WTC11 (cell line): ENCODE measurements at regions not wholly inside any gene's neighbourhood (a gene's known extent, or its start where the extent isn't known, plus 50 kb on each side); places are given as distances from the start of the nearest gene placed in this dataset.

Experiments used
- ATAC-seq: fragments of 200-7000 bp; cut with Tn5 transposase; 2 replicates; pipeline ENCODE4 v1.10.0; 2021; ENCODE audit warnings: mild to moderate bottlenecking, moderate library complexity
- CTCF ChIA-PET: fragments of 300-600 bp; sonication (Branson Sonifier 250); formaldehyde crosslinking; loops from one replicate; lab custom pipeline; 2021; ENCODE audit warnings: antibody characterized with exemption; lab: Charles Lee
- POLR2A ChIA-PET: fragments of 350-600 bp; sonication (Branson Sonifier 250); formaldehyde crosslinking; loops from one replicate; lab custom pipeline; 2021; ENCODE audit warnings: antibody characterized with exemption; lab: Charles Lee
- DNase-seq: peaks from one replicate; pipeline ENCODE4 v3.0.0; 2021; ENCODE audit warnings: low spot score
- H3K27ac Mint-ChIP-seq: 2 replicates; pipeline ENCODE4 v1.8.0; 2021; ENCODE audit warnings: mixed read lengths
- H3K27me3 Mint-ChIP-seq: 2 replicates; pipeline ENCODE4 v1.8.0; 2021; ENCODE audit warnings: low read depth, mild to moderate bottlenecking, moderate library complexity, mixed read lengths
- H3K36me3 Mint-ChIP-seq: 2 replicates; pipeline ENCODE4 v1.8.0; 2021; ENCODE audit warnings: mixed read lengths
- H3K4me1 Mint-ChIP-seq: 2 replicates; pipeline ENCODE4 v1.8.0; 2022; ENCODE audit warnings: mixed read lengths
- H3K4me3 Mint-ChIP-seq: 2 replicates; pipeline ENCODE4 v1.8.0; 2021; ENCODE audit warnings: mild to moderate bottlenecking, moderate library complexity, mixed read lengths
- H3K9me3 Mint-ChIP-seq: 2 replicates; pipeline ENCODE4 v1.8.0; 2021; ENCODE audit warnings: mixed read lengths
- ETV6 ChIP-seq: sonication (generic); formaldehyde crosslinking; IDR thresholded peaks from 2 replicates; pipeline ENCODE4 v1.8.1; 2022; ENCODE audit warnings: mild to moderate bottlenecking, missing genetic modification reagents
- FOXJ3 ChIP-seq: sonication (generic); formaldehyde crosslinking; IDR thresholded peaks from 2 replicates; pipeline ENCODE4 v1.9.0; 2021; ENCODE audit warnings: missing genetic modification reagents, mild to moderate bottlenecking, borderline replicate concordance
- FOXK1 ChIP-seq: sonication (generic); formaldehyde crosslinking; IDR thresholded peaks from 2 replicates; pipeline ENCODE4 v1.8.0; 2022; ENCODE audit warnings: mild to moderate bottlenecking, moderate library complexity, missing genetic modification reagents
- MYBL2 ChIP-seq: sonication (generic); formaldehyde crosslinking; IDR thresholded peaks from 2 replicates; pipeline ENCODE4 v1.8.1; 2023; ENCODE audit warnings: mild to moderate bottlenecking, moderate library complexity, missing genetic modification reagents
- NFE2L1 ChIP-seq: sonication (generic); formaldehyde crosslinking; IDR thresholded peaks from 2 replicates; pipeline ENCODE4 v1.8.1; 2023; ENCODE audit warnings: missing genetic modification reagents
- NFYB ChIP-seq: sonication (generic); formaldehyde crosslinking; conservative IDR thresholded peaks from 2 replicates; pipeline ENCODE4 v1.8.0; 2022; ENCODE audit warnings: low read depth, missing genetic modification reagents
- NR1H2 ChIP-seq: sonication (generic); formaldehyde crosslinking; IDR thresholded peaks from 2 replicates; pipeline ENCODE4 v1.9.0; 2021; ENCODE audit warnings: mild to moderate bottlenecking, moderate library complexity, missing genetic modification reagents
- RELA ChIP-seq: sonication (generic); formaldehyde crosslinking; IDR thresholded peaks from 2 replicates; pipeline ENCODE4 v1.8.1; 2022; ENCODE audit warnings: missing genetic modification reagents, mild to moderate bottlenecking, borderline replicate concordance
- RORB ChIP-seq: fragments of 250-450 bp; sonication (Bioruptor Pico); IDR thresholded peaks from 2 replicates; pipeline ENCODE4 v1.9.0; 2021; ENCODE audit warnings: mild to moderate bottlenecking
- TEAD1 ChIP-seq: sonication (generic); formaldehyde crosslinking; IDR thresholded peaks from 2 replicates; pipeline ENCODE4 v1.8.0; 2022; ENCODE audit warnings: mild to moderate bottlenecking, missing genetic modification reagents
- ZNF232 ChIP-seq: sonication (generic); formaldehyde crosslinking; IDR thresholded peaks from 2 replicates; pipeline ENCODE4 v1.8.0; 2022; ENCODE audit warnings: mild to moderate bottlenecking, missing genetic modification reagents
- ZNF423 ChIP-seq: fragments of 250-450 bp; sonication (Bioruptor Pico); IDR thresholded peaks from 2 replicates; pipeline ENCODE4 v2.1.2; 2022; ENCODE audit warnings: mild to moderate bottlenecking, moderate library complexity
- TF ChIP-seq, protein P1 (sequence below): sonication (generic); formaldehyde crosslinking; IDR thresholded peaks from 2 replicates; pipeline ENCODE4 v1.8.1; 2023; ENCODE audit warnings: mild to moderate bottlenecking, missing genetic modification reagents, borderline replicate concordance
- TF ChIP-seq, protein P2 (sequence below): sonication (generic); formaldehyde crosslinking; IDR thresholded peaks from 2 replicates; pipeline ENCODE4 v1.8.1; 2022; ENCODE audit warnings: low read depth, missing genetic modification reagents, borderline replicate concordance
- TF ChIP-seq, protein P3 (sequence below): fragments of 250-450 bp; sonication (Bioruptor Pico); IDR thresholded peaks from 2 replicates; pipeline ENCODE4 v1.9.0; 2021; ENCODE audit warnings: moderate library complexity, mild to moderate bottlenecking, inconsistent platforms, borderline replicate concordance
- TF ChIP-seq, protein P4 (sequence below): fragments of 250-450 bp; sonication (Bioruptor Pico); IDR thresholded peaks from 2 replicates; pipeline ENCODE4 v1.9.0; 2021; ENCODE audit warnings: mild to moderate bottlenecking
- TF ChIP-seq, protein P5 (sequence below): sonication (generic); formaldehyde crosslinking; IDR thresholded peaks from 2 replicates; pipeline ENCODE4 v1.8.0; 2023; ENCODE audit warnings: missing genetic modification reagents
- TF ChIP-seq, protein P6 (sequence below): sonication (generic); formaldehyde crosslinking; conservative IDR thresholded peaks from 2 replicates; pipeline ENCODE4 v1.8.1; 2022; ENCODE audit warnings: mild to moderate bottlenecking, missing genetic modification reagents
- TF ChIP-seq, protein P7 (sequence below): fragments of 250-450 bp; sonication (Bioruptor Pico); IDR thresholded peaks from 2 replicates; pipeline ENCODE4 v1.9.0; 2021; ENCODE audit warnings: mild to moderate bottlenecking
- TF ChIP-seq, protein P8 (sequence below): sonication (generic); formaldehyde crosslinking; IDR thresholded peaks from 2 replicates; pipeline ENCODE4 v1.8.0; 2023; ENCODE audit warnings: missing genetic modification reagents, mild to moderate bottlenecking, borderline replicate concordance

DNA sequence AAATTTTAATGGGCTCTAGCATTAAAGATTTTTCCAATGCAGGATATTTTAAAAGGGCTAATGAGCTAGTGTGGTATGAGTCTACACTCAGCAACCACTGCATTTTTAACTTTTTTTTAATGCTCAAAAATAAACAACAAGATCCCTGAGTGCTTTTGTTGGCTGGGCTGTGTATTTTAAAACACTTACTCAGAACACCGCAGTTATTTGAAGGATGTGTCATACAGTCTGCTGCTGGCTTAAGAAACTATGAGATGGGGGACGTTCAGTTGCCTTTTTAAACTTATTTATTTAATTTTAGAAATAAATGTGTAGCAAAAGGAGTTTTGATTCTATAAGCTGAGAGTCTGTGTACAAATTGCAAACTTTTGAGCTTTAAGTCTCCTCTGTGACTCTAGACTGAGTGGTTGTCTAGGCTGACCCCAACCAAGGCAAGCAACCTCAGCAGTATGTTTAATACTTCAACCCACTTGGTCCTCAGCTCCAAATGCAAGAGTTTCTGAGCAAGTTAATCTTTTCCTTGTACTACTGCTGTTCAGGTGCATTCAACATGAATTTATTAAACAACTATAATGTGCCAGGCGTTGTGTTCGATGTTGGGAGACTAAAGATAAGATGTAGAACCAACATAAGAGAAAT, 278.6 kb upstream of the DIPK2B start (continued):
- TF ChIP-seq, protein P1, sequence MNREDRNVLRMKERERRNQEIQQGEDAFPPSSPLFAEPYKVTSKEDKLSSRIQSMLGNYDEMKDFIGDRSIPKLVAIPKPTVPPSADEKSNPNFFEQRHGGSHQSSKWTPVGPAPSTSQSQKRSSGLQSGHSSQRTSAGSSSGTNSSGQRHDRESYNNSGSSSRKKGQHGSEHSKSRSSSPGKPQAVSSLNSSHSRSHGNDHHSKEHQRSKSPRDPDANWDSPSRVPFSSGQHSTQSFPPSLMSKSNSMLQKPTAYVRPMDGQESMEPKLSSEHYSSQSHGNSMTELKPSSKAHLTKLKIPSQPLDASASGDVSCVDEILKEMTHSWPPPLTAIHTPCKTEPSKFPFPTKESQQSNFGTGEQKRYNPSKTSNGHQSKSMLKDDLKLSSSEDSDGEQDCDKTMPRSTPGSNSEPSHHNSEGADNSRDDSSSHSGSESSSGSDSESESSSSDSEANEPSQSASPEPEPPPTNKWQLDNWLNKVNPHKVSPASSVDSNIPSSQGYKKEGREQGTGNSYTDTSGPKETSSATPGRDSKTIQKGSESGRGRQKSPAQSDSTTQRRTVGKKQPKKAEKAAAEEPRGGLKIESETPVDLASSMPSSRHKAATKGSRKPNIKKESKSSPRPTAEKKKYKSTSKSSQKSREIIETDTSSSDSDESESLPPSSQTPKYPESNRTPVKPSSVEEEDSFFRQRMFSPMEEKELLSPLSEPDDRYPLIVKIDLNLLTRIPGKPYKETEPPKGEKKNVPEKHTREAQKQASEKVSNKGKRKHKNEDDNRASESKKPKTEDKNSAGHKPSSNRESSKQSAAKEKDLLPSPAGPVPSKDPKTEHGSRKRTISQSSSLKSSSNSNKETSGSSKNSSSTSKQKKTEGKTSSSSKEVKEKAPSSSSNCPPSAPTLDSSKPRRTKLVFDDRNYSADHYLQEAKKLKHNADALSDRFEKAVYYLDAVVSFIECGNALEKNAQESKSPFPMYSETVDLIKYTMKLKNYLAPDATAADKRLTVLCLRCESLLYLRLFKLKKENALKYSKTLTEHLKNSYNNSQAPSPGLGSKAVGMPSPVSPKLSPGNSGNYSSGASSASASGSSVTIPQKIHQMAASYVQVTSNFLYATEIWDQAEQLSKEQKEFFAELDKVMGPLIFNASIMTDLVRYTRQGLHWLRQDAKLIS (CRISPR knock-in tag), result no peak
- TF ChIP-seq, protein P2, sequence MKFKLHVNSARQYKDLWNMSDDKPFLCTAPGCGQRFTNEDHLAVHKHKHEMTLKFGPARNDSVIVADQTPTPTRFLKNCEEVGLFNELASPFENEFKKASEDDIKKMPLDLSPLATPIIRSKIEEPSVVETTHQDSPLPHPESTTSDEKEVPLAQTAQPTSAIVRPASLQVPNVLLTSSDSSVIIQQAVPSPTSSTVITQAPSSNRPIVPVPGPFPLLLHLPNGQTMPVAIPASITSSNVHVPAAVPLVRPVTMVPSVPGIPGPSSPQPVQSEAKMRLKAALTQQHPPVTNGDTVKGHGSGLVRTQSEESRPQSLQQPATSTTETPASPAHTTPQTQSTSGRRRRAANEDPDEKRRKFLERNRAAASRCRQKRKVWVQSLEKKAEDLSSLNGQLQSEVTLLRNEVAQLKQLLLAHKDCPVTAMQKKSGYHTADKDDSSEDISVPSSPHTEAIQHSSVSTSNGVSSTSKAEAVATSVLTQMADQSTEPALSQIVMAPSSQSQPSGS (CRISPR knock-in tag), result no peak
- TF ChIP-seq RORB (CRISPR knock-in tag), result no peak
- TF ChIP-seq, protein P3, sequence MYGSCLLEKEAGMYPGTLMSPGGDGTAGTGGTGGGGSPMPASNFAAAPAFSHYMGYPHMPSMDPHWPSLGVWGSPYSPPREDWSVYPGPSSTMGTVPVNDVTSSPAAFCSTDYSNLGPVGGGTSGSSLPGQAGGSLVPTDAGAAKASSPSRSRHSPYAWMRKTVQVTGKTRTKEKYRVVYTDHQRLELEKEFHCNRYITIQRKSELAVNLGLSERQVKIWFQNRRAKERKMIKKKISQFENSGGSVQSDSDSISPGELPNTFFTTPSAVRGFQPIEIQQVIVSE (CRISPR knock-in tag), result no peak
- TF ChIP-seq ETV6 (CRISPR knock-in tag), result no peak
- TF ChIP-seq, protein P4, sequence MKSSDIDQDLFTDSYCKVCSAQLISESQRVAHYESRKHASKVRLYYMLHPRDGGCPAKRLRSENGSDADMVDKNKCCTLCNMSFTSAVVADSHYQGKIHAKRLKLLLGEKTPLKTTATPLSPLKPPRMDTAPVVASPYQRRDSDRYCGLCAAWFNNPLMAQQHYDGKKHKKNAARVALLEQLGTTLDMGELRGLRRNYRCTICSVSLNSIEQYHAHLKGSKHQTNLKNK (CRISPR knock-in tag), result no peak
- TF ChIP-seq, protein P5, sequence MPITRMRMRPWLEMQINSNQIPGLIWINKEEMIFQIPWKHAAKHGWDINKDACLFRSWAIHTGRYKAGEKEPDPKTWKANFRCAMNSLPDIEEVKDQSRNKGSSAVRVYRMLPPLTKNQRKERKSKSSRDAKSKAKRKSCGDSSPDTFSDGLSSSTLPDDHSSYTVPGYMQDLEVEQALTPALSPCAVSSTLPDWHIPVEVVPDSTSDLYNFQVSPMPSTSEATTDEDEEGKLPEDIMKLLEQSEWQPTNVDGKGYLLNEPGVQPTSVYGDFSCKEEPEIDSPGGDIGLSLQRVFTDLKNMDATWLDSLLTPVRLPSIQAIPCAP (CRISPR knock-in tag), result no peak
- TF ChIP-seq RELA (CRISPR knock-in tag), result no peak
- TF ChIP-seq NR1H2, result no peak
- no peak for TF ChIP-seq NFYB (CRISPR knock-in tag)
- TF ChIP-seq FOXJ3 (CRISPR knock-in tag), result no peak
- TF ChIP-seq, protein P6, sequence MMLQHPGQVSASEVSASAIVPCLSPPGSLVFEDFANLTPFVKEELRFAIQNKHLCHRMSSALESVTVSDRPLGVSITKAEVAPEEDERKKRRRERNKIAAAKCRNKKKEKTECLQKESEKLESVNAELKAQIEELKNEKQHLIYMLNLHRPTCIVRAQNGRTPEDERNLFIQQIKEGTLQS (CRISPR knock-in tag), result no peak
- TF ChIP-seq, protein P7, sequence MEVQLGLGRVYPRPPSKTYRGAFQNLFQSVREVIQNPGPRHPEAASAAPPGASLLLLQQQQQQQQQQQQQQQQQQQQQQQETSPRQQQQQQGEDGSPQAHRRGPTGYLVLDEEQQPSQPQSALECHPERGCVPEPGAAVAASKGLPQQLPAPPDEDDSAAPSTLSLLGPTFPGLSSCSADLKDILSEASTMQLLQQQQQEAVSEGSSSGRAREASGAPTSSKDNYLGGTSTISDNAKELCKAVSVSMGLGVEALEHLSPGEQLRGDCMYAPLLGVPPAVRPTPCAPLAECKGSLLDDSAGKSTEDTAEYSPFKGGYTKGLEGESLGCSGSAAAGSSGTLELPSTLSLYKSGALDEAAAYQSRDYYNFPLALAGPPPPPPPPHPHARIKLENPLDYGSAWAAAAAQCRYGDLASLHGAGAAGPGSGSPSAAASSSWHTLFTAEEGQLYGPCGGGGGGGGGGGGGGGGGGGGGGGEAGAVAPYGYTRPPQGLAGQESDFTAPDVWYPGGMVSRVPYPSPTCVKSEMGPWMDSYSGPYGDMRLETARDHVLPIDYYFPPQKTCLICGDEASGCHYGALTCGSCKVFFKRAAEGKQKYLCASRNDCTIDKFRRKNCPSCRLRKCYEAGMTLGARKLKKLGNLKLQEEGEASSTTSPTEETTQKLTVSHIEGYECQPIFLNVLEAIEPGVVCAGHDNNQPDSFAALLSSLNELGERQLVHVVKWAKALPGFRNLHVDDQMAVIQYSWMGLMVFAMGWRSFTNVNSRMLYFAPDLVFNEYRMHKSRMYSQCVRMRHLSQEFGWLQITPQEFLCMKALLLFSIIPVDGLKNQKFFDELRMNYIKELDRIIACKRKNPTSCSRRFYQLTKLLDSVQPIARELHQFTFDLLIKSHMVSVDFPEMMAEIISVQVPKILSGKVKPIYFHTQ, result no peak

DNA sequence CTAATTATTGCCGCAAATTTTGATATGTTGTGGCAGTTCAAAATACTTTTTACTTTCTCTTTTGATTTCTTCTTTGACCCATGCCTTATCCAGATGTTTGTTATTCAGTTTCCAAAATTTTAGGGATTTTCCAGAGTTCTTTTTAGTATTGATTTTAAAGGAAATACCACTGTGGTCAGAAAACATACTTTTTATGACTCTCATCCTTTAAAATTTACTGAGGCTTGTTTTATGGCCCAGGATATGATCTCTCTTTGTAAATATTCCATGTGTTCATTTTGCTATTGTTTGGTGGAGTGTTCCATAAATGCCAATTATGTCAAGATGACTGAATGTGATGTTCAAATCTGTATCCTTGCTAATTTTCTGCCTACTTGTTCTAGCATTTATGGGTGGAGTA, 272.3 kb upstream of the DIPK2B start:
- ChIA-PET CTCF (no interaction called here), POLR2A (no interaction called here)
- Mint-ChIP-seq H3K4me1 (0 out of 2 replicates have a peak, but pooled peaks cover 7% of the 10 kb centered on the region), H3K27ac (no peak overlapping the region), H3K36me3 (peaks cover 17% of the 10 kb centered on the region), H3K27me3 (no peaks in the 10 kb centered on the region), H3K4me3 (no peak overlapping the region), H3K9me3 (peaks cover 24% of the 10 kb centered on the region)
- DNase-seq (no peak), ATAC-seq (no peak)
- TF ChIP-seq ZNF423 (CRISPR knock-in tag), result no peak
- no peak for TF ChIP-seq FOXK1 (CRISPR knock-in tag)
- no peak for TF ChIP-seq NFE2L1 (CRISPR knock-in tag)
- TF ChIP-seq TEAD1 (CRISPR knock-in tag), result no peak
- TF ChIP-seq ZNF232 (CRISPR knock-in tag), result no peak
- TF ChIP-seq, protein P8, sequence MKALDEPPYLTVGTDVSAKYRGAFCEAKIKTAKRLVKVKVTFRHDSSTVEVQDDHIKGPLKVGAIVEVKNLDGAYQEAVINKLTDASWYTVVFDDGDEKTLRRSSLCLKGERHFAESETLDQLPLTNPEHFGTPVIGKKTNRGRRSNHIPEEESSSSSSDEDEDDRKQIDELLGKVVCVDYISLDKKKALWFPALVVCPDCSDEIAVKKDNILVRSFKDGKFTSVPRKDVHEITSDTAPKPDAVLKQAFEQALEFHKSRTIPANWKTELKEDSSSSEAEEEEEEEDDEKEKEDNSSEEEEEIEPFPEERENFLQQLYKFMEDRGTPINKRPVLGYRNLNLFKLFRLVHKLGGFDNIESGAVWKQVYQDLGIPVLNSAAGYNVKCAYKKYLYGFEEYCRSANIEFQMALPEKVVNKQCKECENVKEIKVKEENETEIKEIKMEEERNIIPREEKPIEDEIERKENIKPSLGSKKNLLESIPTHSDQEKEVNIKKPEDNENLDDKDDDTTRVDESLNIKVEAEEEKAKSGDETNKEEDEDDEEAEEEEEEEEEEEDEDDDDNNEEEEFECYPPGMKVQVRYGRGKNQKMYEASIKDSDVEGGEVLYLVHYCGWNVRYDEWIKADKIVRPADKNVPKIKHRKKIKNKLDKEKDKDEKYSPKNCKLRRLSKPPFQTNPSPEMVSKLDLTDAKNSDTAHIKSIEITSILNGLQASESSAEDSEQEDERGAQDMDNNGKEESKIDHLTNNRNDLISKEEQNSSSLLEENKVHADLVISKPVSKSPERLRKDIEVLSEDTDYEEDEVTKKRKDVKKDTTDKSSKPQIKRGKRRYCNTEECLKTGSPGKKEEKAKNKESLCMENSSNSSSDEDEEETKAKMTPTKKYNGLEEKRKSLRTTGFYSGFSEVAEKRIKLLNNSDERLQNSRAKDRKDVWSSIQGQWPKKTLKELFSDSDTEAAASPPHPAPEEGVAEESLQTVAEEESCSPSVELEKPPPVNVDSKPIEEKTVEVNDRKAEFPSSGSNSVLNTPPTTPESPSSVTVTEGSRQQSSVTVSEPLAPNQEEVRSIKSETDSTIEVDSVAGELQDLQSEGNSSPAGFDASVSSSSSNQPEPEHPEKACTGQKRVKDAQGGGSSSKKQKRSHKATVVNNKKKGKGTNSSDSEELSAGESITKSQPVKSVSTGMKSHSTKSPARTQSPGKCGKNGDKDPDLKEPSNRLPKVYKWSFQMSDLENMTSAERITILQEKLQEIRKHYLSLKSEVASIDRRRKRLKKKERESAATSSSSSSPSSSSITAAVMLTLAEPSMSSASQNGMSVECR (CRISPR knock-in tag), result no peak
- TF ChIP-seq MYBL2 (CRISPR knock-in tag), result no peak
